ENCODE measurements at regions not wholly inside any gene's neighbourhood (a gene's known extent, or its start where the extent isn't known, plus 50 kb on each side); places are given as distances from the start of the nearest gene placed in this dataset.

DNA sequence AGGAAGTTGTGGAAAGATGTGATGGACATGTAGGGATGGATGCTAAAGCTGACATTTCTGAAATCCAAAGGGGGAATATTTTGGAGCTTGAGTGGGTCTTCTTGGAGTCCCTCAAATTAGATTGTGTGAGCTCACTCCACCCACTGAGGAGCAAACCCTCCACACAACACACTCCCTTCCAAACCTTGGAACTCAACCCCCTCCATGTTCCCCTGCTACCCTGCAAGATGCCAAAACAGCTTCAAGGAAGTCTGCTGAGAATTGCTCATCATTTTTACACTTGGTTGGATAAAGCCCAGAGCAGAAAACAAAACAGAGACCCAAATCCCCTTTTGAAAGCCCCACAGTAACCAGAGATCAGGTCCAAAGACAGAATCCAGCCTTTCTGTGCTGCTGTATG is 103.3 kb upstream of the ERCC4 start:
- Histone ChIP-seq H3K4me3 (no peak overlapping the region), H3F3A (replicated peaks; ENCODE audit: low read depth) (no peaks in the 10 kb centered on the region), H3K9me2 (ENCODE audit: insufficient read depth) (peaks cover 6% of the 10 kb centered on the region; the same call in 1 of the 2 replicates), H3K4me1 (ENCODE audit: insufficient read depth) (no peaks in the 10 kb centered on the region), H3K36me3 (ENCODE audit: insufficient read depth) (no peaks in the 10 kb centered on the region), H2AFZ (no peak overlapping the region), H4K20me1 (replicated peaks; ENCODE audit: insufficient read depth) (no peaks in the 10 kb centered on the region), H3K27ac (ENCODE audit: low read depth) (no peak overlapping the region), H3K79me2 (replicated peaks; ENCODE audit: insufficient read depth) (no peaks in the 10 kb centered on the region), H3K4me2 (no peak overlapping the region), H3K27me3 (ENCODE audit: insufficient read depth) (no peaks in the 10 kb centered on the region)
- ATAC-seq (no peak), DNase-seq (ENCODE audit: low spot score) (no peak)
- H3K27ac Mint-ChIP-seq, result no peak overlapping the region
- H3K4me3 Mint-ChIP-seq, result no peak overlapping the region
- no peaks in the 10 kb centered on the region for H3K27me3 Mint-ChIP-seq (ENCODE audit: insufficient read depth, low read depth, poor library complexity)
- TF ChIP-seq POLR2AphosphoS5 (IDR thresholded peaks at IDR 0.05; ENCODE audit: low read depth) (no peak), JUNB (IDR thresholded peaks at IDR 0.05; ENCODE audit: unreplicated experiment) (no peak), ZNF114 (CRISPR knock-in tag; IDR thresholded peaks at IDR 0.05) (no peak), ZNF331 (CRISPR knock-in tag; IDR thresholded peaks at IDR 0.05; ENCODE audit: low read depth) (no peak), STAT1 (IDR thresholded peaks at IDR 0.05; ENCODE audit: unreplicated experiment) (no peak), EZH2 (IDR thresholded peaks at IDR 0.05; ENCODE audit: low read depth, unreplicated experiment) (no peak), ETS1 (IDR thresholded peaks at IDR 0.05) (no peak), NANOG (IDR thresholded peaks at IDR 0.05; ENCODE audit: borderline replicate concordance) (no peak), CREB1 (CRISPR knock-in tag; IDR thresholded peaks at IDR 0.05; ENCODE audit: low read depth) (no peak), CTCF (conservative IDR thresholded peaks at IDR 0.05; ENCODE audit: low read depth in 2 of 2) (no peak), EZH2phosphoT487 (IDR thresholded peaks at IDR 0.05; ENCODE audit: unreplicated experiment) (no peak)
- TF ChIP-seq, protein P1, sequence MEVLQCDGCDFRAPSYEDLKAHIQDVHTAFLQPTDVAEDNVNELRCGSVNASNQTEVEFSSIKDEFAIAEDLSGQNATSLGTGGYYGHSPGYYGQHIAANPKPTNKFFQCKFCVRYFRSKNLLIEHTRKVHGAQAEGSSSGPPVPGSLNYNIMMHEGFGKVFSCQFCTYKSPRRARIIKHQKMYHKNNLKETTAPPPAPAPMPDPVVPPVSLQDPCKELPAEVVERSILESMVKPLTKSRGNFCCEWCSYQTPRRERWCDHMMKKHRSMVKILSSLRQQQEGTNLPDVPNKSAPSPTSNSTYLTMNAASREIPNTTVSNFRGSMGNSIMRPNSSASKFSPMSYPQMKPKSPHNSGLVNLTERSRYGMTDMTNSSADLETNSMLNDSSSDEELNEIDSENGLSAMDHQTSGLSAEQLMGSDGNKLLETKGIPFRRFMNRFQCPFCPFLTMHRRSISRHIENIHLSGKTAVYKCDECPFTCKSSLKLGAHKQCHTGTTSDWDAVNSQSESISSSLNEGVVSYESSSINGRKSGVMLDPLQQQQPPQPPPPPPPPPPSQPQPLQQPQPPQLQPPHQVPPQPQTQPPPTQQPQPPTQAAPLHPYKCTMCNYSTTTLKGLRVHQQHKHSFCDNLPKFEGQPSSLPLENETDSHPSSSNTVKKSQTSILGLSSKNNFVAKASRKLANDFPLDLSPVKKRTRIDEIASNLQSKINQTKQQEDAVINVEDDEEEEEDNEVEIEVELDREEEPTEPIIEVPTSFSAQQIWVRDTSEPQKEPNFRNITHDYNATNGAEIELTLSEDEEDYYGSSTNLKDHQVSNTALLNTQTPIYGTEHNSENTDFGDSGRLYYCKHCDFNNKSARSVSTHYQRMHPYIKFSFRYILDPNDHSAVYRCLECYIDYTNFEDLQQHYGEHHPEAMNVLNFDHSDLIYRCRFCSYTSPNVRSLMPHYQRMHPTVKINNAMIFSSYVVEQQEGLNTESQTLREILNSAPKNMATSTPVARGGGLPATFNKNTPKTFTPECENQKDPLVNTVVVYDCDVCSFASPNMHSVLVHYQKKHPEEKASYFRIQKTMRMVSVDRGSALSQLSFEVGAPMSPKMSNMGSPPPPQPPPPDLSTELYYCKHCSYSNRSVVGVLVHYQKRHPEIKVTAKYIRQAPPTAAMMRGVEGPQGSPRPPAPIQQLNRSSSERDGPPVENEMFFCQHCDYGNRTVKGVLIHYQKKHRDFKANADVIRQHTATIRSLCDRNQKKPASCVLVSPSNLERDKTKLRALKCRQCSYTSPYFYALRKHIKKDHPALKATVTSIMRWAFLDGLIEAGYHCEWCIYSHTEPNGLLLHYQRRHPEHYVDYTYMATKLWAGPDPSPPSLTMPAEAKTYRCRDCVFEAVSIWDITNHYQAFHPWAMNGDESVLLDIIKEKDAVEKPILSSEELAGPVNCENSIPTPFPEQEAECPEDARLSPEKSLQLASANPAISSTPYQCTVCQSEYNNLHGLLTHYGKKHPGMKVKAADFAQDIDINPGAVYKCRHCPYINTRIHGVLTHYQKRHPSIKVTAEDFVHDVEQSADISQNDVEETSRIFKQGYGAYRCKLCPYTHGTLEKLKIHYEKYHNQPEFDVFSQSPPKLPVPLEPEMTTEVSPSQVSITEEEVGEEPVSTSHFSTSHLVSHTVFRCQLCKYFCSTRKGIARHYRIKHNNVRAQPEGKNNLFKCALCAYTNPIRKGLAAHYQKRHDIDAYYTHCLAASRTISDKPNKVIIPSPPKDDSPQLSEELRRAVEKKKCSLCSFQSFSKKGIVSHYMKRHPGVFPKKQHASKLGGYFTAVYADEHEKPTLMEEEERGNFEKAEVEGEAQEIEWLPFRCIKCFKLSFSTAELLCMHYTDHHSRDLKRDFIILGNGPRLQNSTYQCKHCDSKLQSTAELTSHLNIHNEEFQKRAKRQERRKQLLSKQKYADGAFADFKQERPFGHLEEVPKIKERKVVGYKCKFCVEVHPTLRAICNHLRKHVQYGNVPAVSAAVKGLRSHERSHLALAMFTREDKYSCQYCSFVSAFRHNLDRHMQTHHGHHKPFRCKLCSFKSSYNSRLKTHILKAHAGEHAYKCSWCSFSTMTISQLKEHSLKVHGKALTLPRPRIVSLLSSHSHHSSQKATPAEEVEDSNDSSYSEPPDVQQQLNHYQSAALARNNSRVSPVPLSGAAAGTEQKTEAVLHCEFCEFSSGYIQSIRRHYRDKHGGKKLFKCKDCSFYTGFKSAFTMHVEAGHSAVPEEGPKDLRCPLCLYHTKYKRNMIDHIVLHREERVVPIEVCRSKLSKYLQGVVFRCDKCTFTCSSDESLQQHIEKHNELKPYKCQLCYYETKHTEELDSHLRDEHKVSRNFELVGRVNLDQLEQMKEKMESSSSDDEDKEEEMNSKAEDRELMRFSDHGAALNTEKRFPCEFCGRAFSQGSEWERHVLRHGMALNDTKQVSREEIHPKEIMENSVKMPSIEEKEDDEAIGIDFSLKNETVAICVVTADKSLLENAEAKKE (CRISPR knock-in tag; IDR thresholded peaks at IDR 0.05), result no peak
- TF ChIP-seq, protein P2, sequence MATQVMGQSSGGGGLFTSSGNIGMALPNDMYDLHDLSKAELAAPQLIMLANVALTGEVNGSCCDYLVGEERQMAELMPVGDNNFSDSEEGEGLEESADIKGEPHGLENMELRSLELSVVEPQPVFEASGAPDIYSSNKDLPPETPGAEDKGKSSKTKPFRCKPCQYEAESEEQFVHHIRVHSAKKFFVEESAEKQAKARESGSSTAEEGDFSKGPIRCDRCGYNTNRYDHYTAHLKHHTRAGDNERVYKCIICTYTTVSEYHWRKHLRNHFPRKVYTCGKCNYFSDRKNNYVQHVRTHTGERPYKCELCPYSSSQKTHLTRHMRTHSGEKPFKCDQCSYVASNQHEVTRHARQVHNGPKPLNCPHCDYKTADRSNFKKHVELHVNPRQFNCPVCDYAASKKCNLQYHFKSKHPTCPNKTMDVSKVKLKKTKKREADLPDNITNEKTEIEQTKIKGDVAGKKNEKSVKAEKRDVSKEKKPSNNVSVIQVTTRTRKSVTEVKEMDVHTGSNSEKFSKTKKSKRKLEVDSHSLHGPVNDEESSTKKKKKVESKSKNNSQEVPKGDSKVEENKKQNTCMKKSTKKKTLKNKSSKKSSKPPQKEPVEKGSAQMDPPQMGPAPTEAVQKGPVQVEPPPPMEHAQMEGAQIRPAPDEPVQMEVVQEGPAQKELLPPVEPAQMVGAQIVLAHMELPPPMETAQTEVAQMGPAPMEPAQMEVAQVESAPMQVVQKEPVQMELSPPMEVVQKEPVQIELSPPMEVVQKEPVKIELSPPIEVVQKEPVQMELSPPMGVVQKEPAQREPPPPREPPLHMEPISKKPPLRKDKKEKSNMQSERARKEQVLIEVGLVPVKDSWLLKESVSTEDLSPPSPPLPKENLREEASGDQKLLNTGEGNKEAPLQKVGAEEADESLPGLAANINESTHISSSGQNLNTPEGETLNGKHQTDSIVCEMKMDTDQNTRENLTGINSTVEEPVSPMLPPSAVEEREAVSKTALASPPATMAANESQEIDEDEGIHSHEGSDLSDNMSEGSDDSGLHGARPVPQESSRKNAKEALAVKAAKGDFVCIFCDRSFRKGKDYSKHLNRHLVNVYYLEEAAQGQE (IDR thresholded peaks at IDR 0.05; ENCODE audit: unreplicated experiment), result no peak
- H3K36me3 Mint-ChIP-seq (ENCODE audit: low read depth), result no peaks in the 10 kb centered on the region
- no peaks in the 10 kb centered on the region for H3K9me3 Mint-ChIP-seq
- no peaks in the 10 kb centered on the region for H3K4me1 Mint-ChIP-seq
